Thyroid gland (tissue), 4 donors: ENCODE measurements at regions not wholly inside any gene's neighbourhood (a gene's known extent, or its start where the extent isn't known, plus 50 kb on each side); places are given as distances from the start of the nearest gene placed in this dataset.
"Not testable (repeated sequence)": the region's sequence is repeated elsewhere in the genome, so short reads cannot be mapped to it uniquely, and the experiment has no call there.

Source experiments
- DNase-seq, 2 donors: peaks; one replicate each; pipeline ENCODE4 v3.0.0-alpha.2; 2019
- H3K27ac ChIP-seq, 3 donors: fragments of 200-600 bp; sonication (generic); 1 replicate in 2 of 3; 2 replicates in 1 of 3; pipeline ENCODE4 v1.5.1; 2016 to 2019; ENCODE audit warnings: mild to moderate bottlenecking in 1 of 3, moderate library complexity in 1 of 3
- H3K27me3 ChIP-seq: fragments of 200-600 bp; sonication (generic); one replicate; pipeline ENCODE4 v1.5.1; 2019
- H3K36me3 ChIP-seq, 2 donors: fragments of 200-600 bp; sonication (generic); one replicate each; pipeline ENCODE4 v1.5.1; 2016 to 2019
- H3K4me1 ChIP-seq, 2 donors: fragments of 200-600 bp; sonication (generic); one replicate each; pipeline ENCODE4 v1.5.1; 2017 to 2019
- H3K4me3 ChIP-seq, 3 donors: fragments of 200-600 bp; sonication (generic); replicated peaks in 1 of 3; 1 replicate in 2 of 3; 2 replicates in 1 of 3; pipeline ENCODE4 v1.5.1; 2016; ENCODE audit warnings: mild to moderate bottlenecking in 1 of 3
- H3K9me3 ChIP-seq: fragments of 200-600 bp; sonication (generic); one replicate; pipeline ENCODE4 v1.5.1; 2017
- POLR2A ChIP-seq, 2 donors: fragments of 450-650 bp; IDR thresholded peaks; one replicate each; pipeline ENCODE4 v1.6.1; 2017; ENCODE audit warnings: antibody characterized with exemption in 2 of 2, mild to moderate bottlenecking in 2 of 2, moderate library complexity in 1 of 2
- WGBS, 2 donors: methylation state at CpG; one replicate each; pipeline ENCODE4 v1.1.5; 2017; 5-methylcytosine and 5-hydroxymethylcytosine counted together
- intact Hi-C: fragments of 100-400 bp; cut with DNase I; formaldehyde crosslinking; loops from one replicate; pipeline ENCODE4 v1.15.1; 2023
- TF ChIP-seq, protein P1 (sequence below), 6 experiments: fragments of 200-600 bp in 3 of 6; fragments of 450-650 bp in 3 of 6; sonication (generic) in 3 of 6; IDR thresholded peaks; one replicate each; pipeline ENCODE4 v1.5.1; 2016 to 2019; ENCODE audit warnings: antibody characterized with exemption in 6 of 6, mild to moderate bottlenecking in 2 of 6, inconsistent platforms in 1 of 6, moderate library complexity in 1 of 6

DNA sequence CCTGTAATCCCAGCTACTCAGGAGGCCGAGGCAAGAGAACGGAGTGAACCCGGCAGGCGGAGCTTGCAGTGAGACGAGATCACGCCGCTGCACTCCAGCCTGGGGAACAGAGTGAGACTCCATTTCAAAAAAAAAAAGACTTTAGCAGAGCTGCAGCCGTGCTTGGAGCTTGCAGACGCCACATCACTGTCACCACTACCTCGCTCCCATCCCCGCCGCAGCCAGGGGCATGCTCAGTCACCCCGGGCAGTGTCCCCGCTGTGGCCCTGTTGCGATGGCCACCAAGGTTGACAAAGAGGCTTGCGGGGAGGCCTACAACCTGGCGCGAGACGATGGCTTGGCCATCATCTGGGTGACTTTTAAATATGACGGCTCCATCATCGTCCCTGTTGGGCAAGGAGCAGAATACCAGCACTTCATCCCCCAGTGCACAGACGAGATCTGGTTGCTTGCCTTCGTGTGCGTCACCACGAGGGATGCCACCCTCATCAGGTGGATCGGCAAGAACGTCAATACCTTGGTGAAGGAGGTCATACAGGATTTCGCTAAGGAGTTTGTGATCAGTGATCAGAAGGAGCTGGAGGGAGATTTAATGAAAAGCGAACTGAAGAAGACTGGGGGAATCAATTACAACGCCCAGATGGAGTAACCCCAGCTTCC, 118.1 kb downstream of the TNFRSF13B start:
- Histone ChIP-seq H3K4me3 (no peak overlapping the region), H3K27ac (no peak overlapping the region), H3K9me3 (no peaks in the 10 kb centered on the region), H3K36me3 (no peaks in the 10 kb centered on the region), H3K27me3 (no peaks in the 10 kb centered on the region), H3K4me1 (no peaks in the 10 kb centered on the region)
- no peak for DNase-seq
- intact Hi-C loops: no loop called here
- WGBS, 2 donors: 84 to 90% methylated on average over 29 to 30 of the region's 30 CpGs
- TF ChIP-seq, protein P1, sequence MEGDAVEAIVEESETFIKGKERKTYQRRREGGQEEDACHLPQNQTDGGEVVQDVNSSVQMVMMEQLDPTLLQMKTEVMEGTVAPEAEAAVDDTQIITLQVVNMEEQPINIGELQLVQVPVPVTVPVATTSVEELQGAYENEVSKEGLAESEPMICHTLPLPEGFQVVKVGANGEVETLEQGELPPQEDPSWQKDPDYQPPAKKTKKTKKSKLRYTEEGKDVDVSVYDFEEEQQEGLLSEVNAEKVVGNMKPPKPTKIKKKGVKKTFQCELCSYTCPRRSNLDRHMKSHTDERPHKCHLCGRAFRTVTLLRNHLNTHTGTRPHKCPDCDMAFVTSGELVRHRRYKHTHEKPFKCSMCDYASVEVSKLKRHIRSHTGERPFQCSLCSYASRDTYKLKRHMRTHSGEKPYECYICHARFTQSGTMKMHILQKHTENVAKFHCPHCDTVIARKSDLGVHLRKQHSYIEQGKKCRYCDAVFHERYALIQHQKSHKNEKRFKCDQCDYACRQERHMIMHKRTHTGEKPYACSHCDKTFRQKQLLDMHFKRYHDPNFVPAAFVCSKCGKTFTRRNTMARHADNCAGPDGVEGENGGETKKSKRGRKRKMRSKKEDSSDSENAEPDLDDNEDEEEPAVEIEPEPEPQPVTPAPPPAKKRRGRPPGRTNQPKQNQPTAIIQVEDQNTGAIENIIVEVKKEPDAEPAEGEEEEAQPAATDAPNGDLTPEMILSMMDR (IDR thresholded peaks at IDR 0.05): no peak
- no peak for TF ChIP-seq POLR2A (IDR thresholded peaks at IDR 0.05)

DNA sequence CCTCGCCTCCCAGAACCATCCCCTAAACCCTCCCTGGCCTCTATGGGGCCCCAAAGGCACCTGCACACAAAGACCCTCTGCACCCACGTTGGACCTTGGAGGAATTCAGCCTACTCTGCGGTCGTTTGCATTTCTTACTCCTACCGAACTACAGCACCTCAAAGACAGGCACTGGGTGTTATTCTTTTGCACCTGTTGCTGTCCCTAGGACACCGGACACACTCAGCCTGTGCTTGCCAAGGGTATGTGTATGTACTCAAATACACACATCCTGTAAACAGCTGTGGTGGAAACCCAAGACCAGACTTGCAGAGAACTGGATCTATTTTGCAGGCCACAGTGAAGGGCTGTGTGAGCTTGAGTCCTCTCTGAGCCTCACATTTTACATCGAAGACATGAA, 122.1 kb downstream of the TNFRSF13B start:
- H3K36me3 ChIP-seq, H3K4me1 ChIP-seq, H3K4me3 ChIP-seq, H3K9me3 ChIP-seq, intact Hi-C loops, DNase-seq, H3K27ac ChIP-seq, H3K27me3 ChIP-seq: not testable (repeated sequence)
- 67 to 77% methylated on average over 5 to 6 of the region's 7 CpGs for WGBS, 2 donors

DNA sequence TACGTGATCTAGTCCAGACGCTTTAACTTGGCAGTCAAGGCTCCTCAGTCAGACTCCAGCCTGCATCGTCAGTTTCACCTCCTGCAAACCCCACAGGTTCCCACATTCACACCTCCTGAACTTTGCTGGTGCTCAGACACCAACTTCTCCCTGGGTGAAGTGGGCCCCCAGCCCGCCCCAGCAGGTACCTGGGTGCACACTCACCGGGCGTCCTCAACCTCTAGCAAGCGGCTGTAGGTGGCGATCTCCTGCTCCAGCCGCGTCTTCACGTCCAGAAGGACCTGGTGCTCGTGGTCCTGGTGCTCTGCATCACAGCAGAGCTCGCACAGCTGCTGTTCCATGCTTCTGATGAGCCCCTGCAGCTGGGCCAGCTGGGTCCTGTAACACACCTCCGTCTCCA, 122.9 kb downstream of the TNFRSF13B start:
- H3K4me1 ChIP-seq, H3K27ac ChIP-seq, H3K36me3 ChIP-seq, H3K27me3 ChIP-seq, DNase-seq, H3K4me3 ChIP-seq, H3K9me3 ChIP-seq, intact Hi-C loops: not testable (repeated sequence)
- 95% methylated on average over 4 of the region's 14 CpGs; no CpG with 5 or more reads in 1 of the 2 donors for WGBS, 2 donors

DNA sequence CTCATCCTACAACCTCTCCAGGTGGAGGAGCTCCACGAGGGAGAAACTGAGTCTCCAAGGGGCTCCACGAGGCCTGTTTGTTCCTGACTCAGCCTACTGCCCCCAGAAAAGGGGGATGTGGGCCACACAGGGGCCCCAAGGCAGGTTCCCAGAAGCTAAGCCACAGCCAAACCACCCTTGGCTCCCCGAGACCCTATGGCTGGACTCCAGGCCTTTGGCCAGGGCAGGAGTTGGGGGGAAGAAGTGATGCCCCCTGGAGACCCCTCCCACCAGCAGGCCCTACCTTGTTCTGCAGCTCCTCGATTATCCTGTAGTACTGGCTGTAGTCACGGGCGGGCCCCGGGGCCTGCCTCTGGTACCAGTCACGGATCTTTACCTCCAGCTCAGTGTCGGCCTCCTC, 126.8 kb downstream of the TNFRSF13B start:
- H3K27ac ChIP-seq, H3K27me3 ChIP-seq, DNase-seq, H3K9me3 ChIP-seq, H3K4me1 ChIP-seq, intact Hi-C loops, H3K36me3 ChIP-seq, H3K4me3 ChIP-seq: not testable (repeated sequence)
- WGBS, 2 donors: no CpG with 5 or more reads among the region's 9 CpGs

DNA sequence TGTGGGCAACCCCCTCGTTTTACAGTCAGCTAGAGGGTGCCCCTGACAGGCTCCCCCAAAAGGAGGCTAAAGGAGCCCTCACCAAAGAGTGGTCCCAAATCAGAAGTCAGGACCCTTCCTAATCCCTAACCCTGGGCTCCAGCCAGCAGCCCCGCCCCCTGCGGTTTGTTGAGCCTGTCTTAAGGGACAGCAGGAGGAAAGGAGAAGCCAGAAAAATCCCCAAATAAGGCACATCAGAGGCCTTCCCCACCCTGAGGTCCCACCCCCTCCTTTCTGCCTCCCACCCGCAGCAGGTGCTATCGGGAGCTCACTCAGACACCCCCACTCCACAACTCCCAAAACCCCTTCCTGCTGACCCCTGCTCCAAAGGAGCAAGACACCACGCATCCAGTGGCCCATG, 127.2 kb downstream of the TNFRSF13B start:
- DNase-seq, H3K9me3 ChIP-seq, H3K27me3 ChIP-seq, H3K36me3 ChIP-seq, intact Hi-C loops, H3K4me1 ChIP-seq, H3K27ac ChIP-seq, H3K4me3 ChIP-seq: not testable (repeated sequence)
- 40 to 83% methylated on average over 1 to 3 of the region's 6 CpGs for WGBS, 2 donors

DNA sequence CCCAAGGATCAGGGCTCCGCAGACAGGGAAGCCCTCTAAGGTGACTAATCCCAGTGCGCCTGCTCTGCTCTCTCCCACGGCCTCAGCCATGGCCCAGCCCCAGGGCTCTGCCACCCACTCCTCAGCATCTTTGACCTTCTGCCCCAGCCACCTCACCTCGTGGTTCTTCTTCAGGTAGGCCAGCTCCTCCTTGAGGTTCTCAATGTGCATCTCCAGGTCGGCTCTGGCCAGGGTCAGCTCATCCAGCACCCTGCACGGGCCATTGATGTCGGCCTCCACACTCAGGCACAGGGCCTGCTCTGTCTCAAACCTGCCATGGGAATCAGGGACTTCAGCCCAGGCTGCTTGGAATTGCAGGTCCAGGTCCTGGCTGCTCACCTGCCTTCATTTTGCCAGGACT, 128.4 kb downstream of the TNFRSF13B start:
- intact Hi-C loops, H3K27ac ChIP-seq, H3K36me3 ChIP-seq, H3K27me3 ChIP-seq, H3K4me3 ChIP-seq, H3K9me3 ChIP-seq, H3K4me1 ChIP-seq, DNase-seq: not testable (repeated sequence)
- no CpG with 5 or more reads among the region's 7 CpGs for WGBS, 2 donors

DNA sequence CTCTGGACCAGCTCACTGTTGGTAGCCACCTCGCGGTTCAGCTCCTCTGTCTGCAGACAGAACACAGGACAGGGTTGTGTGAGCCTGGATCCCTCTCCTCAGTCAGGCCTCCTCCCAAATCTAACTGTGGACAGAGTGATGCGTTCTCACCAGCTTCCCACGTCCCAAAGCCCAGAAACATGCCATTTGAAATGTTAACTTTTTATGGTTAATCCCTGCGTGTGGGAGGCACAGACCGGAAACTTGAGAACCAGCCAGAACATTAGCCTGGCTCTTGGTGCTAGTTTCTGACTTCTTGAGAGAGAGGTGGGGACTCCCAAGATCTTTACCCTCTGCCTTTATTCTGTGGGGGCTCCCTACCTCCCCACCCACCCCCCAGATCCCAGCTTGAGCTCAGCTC, 129.6 kb downstream of the TNFRSF13B start:
- WGBS, 2 donors: 51 to 69% methylated on average over 4 of the region's 6 CpGs
- H3K27me3 ChIP-seq, H3K9me3 ChIP-seq, H3K4me3 ChIP-seq, H3K27ac ChIP-seq, DNase-seq, H3K36me3 ChIP-seq, intact Hi-C loops, H3K4me1 ChIP-seq: not testable (repeated sequence)

DNA sequence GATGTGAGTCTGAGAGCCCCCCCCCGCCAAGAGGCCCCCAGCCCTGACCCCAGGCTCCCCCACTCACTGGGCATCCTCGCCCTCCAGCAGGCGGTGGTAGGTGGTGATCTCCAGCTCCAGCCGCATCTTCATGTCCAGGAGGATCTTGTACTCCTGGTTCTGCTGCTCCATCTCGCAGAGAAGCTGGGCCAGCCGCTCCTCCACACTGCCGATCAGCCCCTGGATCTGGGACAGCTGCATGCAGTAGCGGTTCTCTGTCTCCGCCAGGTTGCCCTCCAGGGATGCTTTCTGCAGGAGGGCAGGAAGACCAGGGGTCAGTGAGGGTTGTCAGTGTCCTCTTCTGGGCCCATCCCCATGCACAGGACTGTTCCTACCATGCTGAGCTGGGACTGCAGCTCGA, 130.0 kb downstream of the TNFRSF13B start:
- DNase-seq, H3K27me3 ChIP-seq, H3K4me1 ChIP-seq, intact Hi-C loops, H3K36me3 ChIP-seq, H3K4me3 ChIP-seq, H3K27ac ChIP-seq, H3K9me3 ChIP-seq: not testable (repeated sequence)
- 90% methylated on average over 3 of the region's 10 CpGs; no CpG with 5 or more reads in 1 of the 2 donors for WGBS, 2 donors

DNA sequence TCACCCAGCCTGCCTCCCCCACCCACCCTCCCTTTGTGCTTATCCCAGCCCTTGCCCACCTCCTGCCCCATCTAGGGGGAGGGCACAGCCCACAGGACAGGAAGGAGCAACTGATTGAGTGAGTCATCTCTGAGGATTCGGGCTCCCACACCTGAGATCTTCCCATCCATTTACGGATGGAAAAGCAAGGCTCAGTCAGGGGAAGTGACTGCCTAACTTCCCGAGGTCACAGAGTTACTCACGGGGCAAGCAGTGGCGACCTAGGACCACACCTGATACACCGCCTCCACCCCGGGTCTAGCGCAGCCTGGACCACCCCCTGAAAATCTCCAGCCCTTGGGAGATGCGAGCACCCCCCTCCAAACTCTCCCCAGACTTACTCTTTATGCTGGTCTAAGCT, 131.7 kb downstream of the TNFRSF13B start:
- intact Hi-C loops, H3K27ac ChIP-seq, DNase-seq, H3K4me3 ChIP-seq, H3K27me3 ChIP-seq, H3K4me1 ChIP-seq, H3K36me3 ChIP-seq, H3K9me3 ChIP-seq: not testable (repeated sequence)
- no CpG with 5 or more reads among the region's 9 CpGs for WGBS, 2 donors

DNA sequence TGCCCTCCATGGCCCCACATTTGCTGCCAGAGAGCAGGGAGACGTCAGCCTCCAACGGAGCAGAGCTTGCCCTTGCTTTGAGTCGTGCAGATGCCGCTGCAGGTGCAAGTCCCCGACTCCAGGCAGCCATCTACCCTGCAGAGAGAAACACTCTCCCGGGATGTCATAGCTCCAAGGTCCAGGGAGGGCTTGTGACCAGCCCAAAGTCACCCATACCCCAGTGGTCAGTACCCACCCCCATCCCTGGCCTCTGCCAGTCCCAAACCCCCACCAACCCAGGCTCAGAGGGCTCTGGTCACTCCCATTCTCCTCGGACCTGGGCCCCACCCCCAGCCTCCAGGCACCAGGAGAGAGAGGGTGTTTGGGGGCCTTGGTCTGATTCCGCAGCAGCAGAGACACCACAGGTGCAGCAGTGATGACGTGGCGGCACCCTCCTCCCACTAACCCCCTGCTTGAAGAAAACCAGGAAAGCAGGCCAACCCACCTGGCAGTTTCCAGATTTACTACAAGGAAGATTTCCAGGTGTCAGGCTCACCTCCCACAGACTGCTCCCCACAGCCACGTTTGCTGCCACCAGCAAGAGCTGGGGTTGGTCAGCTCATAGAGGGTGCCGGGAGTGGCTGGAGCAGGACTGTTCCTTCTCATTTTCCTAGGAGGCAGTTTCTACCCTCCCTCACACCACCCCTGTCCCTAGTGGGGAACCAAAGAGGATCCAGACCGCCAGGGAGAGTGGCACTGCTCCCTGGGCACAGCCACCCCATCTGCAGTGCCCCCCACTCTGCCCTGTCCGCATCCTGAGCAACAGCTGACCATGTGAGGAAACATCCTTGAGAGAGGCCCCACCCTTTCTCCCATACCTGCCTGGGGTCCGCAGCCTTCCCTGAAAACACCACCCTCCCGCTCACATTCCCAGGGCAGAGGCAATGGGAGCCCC, 132.4 kb downstream of the TNFRSF13B start:
- H3K27me3 ChIP-seq, H3K4me3 ChIP-seq, H3K4me1 ChIP-seq, DNase-seq, H3K27ac ChIP-seq, H3K9me3 ChIP-seq, H3K36me3 ChIP-seq, intact Hi-C loops: not testable (repeated sequence)
- WGBS, 2 donors: 66% methylated on average over 4 of the region's 16 CpGs; no CpG with 5 or more reads in 1 of the 2 donors

DNA sequence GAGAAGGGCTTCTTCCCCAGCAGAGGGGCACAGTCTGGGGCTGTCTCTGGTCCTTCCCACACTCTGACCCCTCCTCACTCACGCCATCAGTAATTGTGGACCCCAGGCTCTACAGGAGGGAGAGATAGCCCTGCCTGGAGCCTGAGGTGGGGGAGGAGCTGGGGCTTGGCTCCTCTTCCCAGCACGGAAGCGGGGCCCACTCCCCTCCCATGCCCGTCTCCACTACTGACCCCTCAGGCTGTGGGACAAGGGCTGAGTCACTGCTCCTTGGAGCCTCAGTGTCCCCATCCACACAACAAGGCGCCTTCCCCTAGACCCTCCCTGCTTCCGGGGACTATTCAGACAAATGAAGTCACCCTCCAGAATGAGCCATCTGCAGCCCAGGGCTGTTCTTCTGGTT, 133.1 kb downstream of the TNFRSF13B start:
- DNase-seq, intact Hi-C loops, H3K4me1 ChIP-seq, H3K4me3 ChIP-seq, H3K9me3 ChIP-seq, H3K27me3 ChIP-seq, H3K36me3 ChIP-seq, H3K27ac ChIP-seq: not testable (repeated sequence)
- WGBS, 2 donors: no CpG with 5 or more reads among the region's 6 CpGs

DNA sequence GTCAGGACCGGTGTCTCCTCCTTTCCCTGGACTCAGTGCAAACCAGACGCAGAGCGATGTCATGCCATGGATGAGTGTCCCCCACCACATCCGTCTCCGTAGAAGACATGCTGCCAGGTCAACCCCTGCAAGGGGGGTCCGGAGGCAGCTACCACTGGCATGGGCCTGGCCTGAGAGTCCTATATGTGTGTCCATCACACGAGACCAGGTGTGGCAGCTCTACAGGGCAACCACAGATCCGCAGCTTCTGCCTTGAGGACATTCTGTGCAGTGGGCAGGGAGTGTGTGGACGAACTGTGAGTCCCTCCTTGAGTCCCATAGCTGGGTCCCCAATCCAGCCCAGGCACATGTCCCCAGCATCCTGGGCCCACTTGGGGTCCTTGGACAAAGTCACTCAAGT, 133.6 kb downstream of the TNFRSF13B start:
- H3K4me1 ChIP-seq, H3K36me3 ChIP-seq, H3K27me3 ChIP-seq, DNase-seq, H3K27ac ChIP-seq, intact Hi-C loops, H3K4me3 ChIP-seq, H3K9me3 ChIP-seq: not testable (repeated sequence)
- 100% methylated on average over 1 to 2 of the region's 9 CpGs for WGBS, 2 donors
